Epithelial cell of esophagus (primary cell): ENCODE measurements at regions not wholly inside any gene's neighbourhood (a gene's known extent, or its start where the extent isn't known, plus 50 kb on each side); places are given as distances from the start of the nearest gene placed in this dataset.

ENCODE experiments used
- DNase-seq: peaks from one replicate; pipeline ENCODE4 v3.0.0; 2010; ENCODE audit warnings: low read depth
- H3K4me3 ChIP-seq: 2 replicates; pipeline ENCODE4 v1.5.1; 2011; ENCODE audit warnings: mild to moderate bottlenecking, low read length, control low read depth
- CTCF ChIP-seq: IDR thresholded peaks from 2 replicates; pipeline ENCODE4 v1.5.1; 2011; ENCODE audit warnings: low read depth, mild to moderate bottlenecking, low read length, control low read depth, inconsistent platforms; ENCODE audit not compliant: insufficient read depth; ENCODE audit errors: missing control alignments

- DNase-seq, result peak; percentile 85
- H3K4me3 ChIP-seq, result no peak overlapping the region
- TF ChIP-seq CTCF, result no peak
These were observed 67.2 kb upstream of the NPAS2 start for GRCh38 chr2:100752628-100753333.

- TF ChIP-seq CTCF, result no peak
- no peak overlapping the region for H3K4me3 ChIP-seq
- no peak for DNase-seq
These were observed 66.5 kb upstream of the NPAS2 start for GRCh38 chr2:100753444-100753843.

- H3K4me3 ChIP-seq, result no peak overlapping the region
- no peak for TF ChIP-seq CTCF
- no peak for DNase-seq
These were observed 66.1 kb upstream of the NPAS2 start for GRCh38 chr2:100753881-100754280.

- no peak overlapping the region for H3K4me3 ChIP-seq
- no peak for DNase-seq
- no peak for TF ChIP-seq CTCF
These were observed 65.0 kb upstream of the NPAS2 start for GRCh38 chr2:100754951-100755350.

GRCh38 chr2:100755441-100755840 is 64.5 kb upstream of the NPAS2 start:
- peak; percentile 93 for DNase-seq
- TF ChIP-seq CTCF, result no peak
- no peak overlapping the region for H3K4me3 ChIP-seq

GRCh38 chr2:100756704-100757103 is 63.2 kb upstream of the NPAS2 start:
- H3K4me3 ChIP-seq, result no peak overlapping the region
- no peak for TF ChIP-seq CTCF
- DNase-seq, result no peak
